SKM-1 (cell line): ENCODE measurements at regions not wholly inside any gene's neighbourhood (a gene's known extent, or its start where the extent isn't known, plus 50 kb on each side); places are given as distances from the start of the nearest gene placed in this dataset.
A peak's percentile ranks its signal among the peaks of the same experiment; 100 is the strongest.
"Not testable (repeated sequence)": the region's sequence is repeated elsewhere in the genome, so short reads cannot be mapped to it uniquely, and the experiment has no call there.

Experiments
- DNase-seq: peaks from one replicate; lab custom pipeline; 2025; ENCODE audit not compliant: unreplicated experiment; lab: John Stamatoyannopoulos, UW

- no peak for DNase-seq
Observed at GRCh38 chr4:128688846-128689437, 120.6 kb upstream of the JADE1 start.

DNA sequence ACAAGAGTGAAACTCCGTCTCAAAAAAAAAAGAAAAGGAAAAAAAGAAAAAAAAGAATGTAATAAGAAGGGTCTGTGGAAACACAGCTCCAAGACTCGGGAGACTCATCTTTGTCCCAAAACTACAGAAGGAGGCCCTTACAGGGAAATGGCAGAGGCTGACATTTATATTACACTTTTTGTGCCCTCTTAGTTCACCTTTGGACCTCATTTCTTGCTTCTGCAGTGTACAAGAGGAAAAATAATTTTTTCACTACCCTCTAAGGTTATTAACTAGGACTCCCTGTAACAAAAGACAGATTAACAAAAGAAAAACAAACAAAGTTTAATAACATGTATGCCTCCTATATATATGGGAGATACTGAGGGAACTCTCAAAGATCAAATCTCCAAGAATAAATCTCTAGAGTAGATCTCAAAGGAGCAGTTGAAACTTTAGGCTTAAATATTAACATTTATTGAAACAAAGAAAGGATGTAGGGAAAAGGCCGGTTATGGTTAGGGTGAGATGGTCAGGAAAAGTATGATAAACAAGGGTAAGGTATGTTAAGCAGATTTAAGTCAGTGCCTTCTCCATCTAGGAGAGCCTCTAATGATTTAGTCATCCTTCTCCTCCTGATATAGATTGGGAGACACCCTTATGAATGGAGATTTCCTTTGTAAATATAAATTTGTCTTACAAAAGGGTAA is 121.3 kb upstream of the JADE1 start:
- DNase-seq = no peak

DNA sequence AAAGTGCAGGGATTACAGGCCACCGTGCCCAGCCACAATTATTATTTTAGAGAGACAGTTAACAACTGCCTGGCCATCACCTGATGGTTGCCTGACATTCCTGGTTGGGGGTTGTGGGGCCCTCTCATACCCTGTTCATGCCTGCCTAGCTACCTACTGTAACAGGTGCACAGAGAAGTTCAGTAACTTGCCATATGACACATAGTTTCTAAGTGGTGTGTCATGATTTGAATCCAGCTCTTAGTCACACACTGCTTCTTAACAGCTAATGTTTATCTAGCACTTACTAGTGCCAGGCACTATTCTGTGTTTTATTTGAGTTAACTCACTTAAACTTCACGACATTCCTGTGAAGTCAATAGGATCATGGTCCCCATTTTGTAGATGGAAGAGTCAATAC is 122.7 kb upstream of the JADE1 start:
- no peak for DNase-seq

DNA sequence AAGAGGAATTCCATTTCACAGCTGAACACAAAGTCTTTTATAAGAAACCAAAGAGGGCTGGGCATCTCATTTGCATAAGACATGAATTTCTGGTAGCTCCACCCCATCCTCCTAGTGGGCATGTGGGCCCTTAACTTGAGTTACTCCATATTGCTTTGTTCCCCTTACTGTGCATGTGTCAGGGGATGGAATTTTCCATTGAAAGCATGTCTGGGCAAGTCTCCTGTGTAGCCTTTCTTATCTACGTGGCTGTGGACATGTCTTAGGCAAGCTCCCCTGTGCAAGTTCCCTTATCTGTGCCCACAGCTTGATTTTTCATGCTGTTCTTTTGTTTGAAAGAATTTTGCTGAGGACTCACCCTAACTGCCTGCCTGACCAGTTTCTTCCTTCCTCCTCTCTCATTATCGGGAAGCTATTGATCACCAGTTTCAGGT is 123.5 kb upstream of the JADE1 start:
- DNase-seq = peak; percentile 86

DNA sequence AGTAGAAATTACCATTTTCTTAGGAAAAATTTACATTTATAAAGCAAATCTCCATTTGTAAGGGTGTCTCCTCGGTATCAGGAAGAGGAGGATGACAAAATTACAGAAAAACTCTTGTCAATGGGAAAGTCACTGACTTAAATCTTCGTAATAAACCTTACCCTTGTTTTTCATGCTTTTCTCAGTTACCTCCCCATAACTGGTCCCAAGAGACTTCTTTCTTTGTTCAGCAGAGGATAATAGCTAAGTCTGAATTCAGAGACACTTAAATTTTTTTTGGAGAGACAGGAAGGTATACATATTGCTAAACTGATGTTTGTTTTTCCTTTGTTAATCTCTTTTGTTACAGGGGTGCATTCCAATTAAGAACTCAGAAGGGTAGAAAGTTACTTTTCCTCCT is 125.5 kb upstream of the JADE1 start:
- no peak for DNase-seq

DNA sequence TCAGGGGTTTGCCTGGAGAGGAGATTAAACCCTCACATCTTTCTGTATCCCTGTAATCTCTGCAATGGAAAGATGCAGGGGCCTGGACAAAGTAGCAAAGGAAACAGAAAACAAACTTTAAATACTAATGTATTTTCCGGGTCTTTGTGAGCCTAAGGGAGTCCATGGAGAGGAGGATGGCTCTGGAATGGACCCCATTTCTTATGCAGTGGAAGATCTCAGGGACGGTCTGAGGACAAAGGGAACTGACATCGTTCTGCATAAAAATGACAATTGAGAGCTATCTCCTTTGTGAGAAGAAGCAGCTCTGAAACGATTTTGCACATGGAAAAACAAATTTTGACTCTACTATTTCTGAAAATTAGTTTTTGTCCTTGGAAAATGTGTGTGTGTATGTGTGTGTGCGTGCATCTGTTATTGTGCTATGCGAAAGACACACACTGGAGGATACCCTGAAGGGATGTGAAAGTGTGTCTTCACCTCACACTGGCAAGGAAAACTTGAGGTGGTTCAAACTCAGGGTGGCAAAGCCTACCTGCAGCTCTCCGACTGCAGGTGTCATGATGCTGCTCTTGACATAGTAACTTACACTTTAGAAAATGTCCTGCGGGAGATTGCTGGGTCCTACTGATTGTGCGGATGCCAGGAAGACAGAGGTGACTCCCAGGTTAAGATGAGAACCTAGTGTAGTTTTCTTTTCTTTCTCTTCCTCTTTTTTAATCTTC is 126.4 kb upstream of the JADE1 start:
- no peak for DNase-seq

GRCh38 chr4:128676095-128676494 is 133.4 kb upstream of the JADE1 start:
- DNase-seq = no peak

GRCh38 chr4:128675083-128675482 is 134.4 kb upstream of the JADE1 start:
- no peak for DNase-seq

- DNase-seq = not testable (repeated sequence)
Observed at GRCh38 chr4:128673159-128673558, 136.3 kb upstream of the JADE1 start.

DNA sequence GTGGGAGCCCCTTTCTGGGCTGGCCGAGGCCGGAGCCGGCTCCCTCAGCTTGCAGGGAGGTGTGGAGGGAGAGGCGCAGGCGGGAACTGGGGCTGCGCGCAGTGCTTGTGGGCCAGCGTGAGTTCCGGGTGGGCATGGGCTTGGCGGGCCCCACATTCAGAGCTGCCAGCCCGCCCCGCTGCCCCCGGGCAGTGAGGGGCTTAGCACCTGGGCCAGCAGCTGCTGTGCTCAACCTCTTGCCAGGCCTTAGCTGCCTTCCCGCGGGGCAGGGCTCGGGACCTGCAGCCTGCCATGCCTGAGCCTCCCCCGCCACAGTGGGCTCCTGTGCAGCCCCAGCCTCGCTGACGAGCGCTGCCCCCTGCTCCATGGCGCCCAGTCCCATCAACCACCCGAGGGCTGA is 136.9 kb upstream of the JADE1 start:
- DNase-seq = not testable (repeated sequence)

DNA sequence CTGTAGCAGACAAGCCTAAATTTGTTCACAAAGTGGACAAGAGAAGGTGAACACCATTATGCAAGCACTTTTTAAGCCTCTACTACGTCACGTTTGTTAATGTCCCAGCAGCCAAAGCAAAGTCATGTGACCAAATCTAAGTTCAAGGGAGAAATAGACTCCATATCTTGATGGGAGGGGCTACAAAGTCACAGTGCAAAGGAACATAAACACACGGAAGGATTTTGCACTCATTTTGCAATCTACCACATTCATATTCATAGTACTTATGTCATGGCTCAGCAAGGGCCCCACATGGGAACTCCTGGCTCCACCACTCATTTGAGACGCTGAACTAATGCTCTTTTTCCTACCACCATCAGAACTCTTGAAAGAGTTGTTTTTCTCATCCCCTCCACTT is 139.0 kb upstream of the JADE1 start:
- DNase-seq = no peak

DNA sequence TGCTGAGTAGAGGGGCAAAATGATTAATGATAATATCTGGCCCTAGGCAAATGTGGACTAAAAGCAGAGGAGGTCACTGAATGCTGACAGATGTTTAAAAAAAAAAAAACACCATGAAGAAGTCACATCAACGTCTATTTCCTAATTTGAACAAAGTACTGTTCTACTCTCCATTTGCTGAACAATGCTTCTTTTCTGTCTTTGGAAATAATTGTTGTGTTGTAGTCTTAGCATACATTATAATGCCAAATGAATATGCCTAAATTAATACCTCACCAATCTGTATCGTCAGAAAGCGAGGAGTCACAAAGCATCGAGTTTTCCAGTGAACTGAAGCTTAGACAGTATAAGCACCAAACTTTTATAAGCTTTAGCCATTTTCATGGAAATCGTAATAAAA is 140.9 kb upstream of the JADE1 start:
- no peak for DNase-seq

GRCh38 chr4:128665514-128665913 is 144.0 kb upstream of the JADE1 start:
- no peak for DNase-seq

GRCh38 chr4:128663325-128663724 is 146.2 kb upstream of the JADE1 start:
- no peak for DNase-seq

- no peak for DNase-seq
Observed at GRCh38 chr4:128661479-128661878, 148.0 kb upstream of the JADE1 start.

GRCh38 chr4:128660361-128661215 is 148.9 kb upstream of the JADE1 start:
- no peak for DNase-seq

- DNase-seq = no peak
Observed at GRCh38 chr4:128658214-128658631, 151.3 kb upstream of the JADE1 start.

DNA sequence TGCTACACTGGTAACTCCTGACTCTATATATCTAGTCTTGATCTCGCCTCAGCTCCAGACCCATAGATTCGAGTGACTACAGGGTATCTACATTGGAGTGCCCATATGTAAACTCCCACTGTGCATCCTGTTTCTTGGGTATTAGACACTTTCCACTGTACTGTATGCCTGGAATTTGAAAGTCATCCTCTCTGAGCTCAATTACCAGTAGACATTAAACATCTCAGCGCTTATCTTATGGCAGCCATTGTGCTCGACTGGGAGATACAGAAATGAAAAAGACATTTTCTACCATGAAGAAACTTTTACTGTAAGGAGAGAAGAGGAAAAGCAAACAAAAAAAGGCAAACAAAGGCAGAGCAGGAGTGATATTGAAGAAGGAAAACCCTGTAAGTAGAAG is 151.9 kb upstream of the JADE1 start:
- DNase-seq = no peak

- no peak for DNase-seq
Observed at GRCh38 chr4:128654465-128654864, 155.0 kb upstream of the JADE1 start.

- no peak for DNase-seq
Observed at GRCh38 chr4:128653527-128654444, 155.7 kb upstream of the JADE1 start.
